ENCODE measurements at regions not wholly inside any gene's neighbourhood (a gene's known extent, or its start where the extent isn't known, plus 50 kb on each side); places are given as distances from the start of the nearest gene placed in this dataset.
"Not testable (repeated sequence)": the region's sequence is repeated elsewhere in the genome, so short reads cannot be mapped to it uniquely, and the experiment has no call there.

- no peak for DNase-seq
These were observed 51.3 kb upstream of the SUB1 start for GRCh38 chr5:32534041-32534440.

- peak; percentile 24 for DNase-seq
These were observed 53.4 kb upstream of the SUB1 start for GRCh38 chr5:32531885-32532520.

GRCh38 chr5:32527321-32527720 lies 58.0 kb upstream of the SUB1 start:
- DNase-seq, result not testable (repeated sequence)

- no peak for DNase-seq
These were observed 58.5 kb upstream of the SUB1 start for GRCh38 chr5:32526810-32527209.

GRCh38 chr5:32523625-32524024 lies 61.7 kb upstream of the SUB1 start:
- DNase-seq, result no peak

GRCh38 chr5:32522429-32523143 lies 62.8 kb upstream of the SUB1 start:
- DNase-seq, result no peak

- DNase-seq, result no peak
These were observed 63.9 kb upstream of the SUB1 start for GRCh38 chr5:32521481-32521880.

- no peak for DNase-seq
These were observed 64.4 kb upstream of the SUB1 start for GRCh38 chr5:32520972-32521371.

GRCh38 chr5:32520356-32520755 lies 65.0 kb upstream of the SUB1 start:
- no peak for DNase-seq

GRCh38 chr5:32519508-32519907 lies 65.8 kb upstream of the SUB1 start:
- DNase-seq, result no peak

GRCh38 chr5:32514806-32515205 lies 70.3 kb upstream of the ZFR start:
- DNase-seq, result no peak

GRCh38 chr5:32512926-32513325 lies 68.4 kb upstream of the ZFR start:
- no peak for DNase-seq

- DNase-seq, result no peak
These were observed 67.3 kb upstream of the ZFR start for GRCh38 chr5:32511776-32512374.

- no peak for DNase-seq
These were observed 66.3 kb upstream of the ZFR start for GRCh38 chr5:32510860-32511259.

GRCh38 chr5:32508806-32509805 lies 64.6 kb upstream of the ZFR start:
- no peak for DNase-seq

GRCh38 chr5:32507738-32508434 lies 63.3 kb upstream of the ZFR start:
- no peak for DNase-seq

- DNase-seq, result no peak
These were observed 62.3 kb upstream of the ZFR start for GRCh38 chr5:32506799-32507198.

- DNase-seq, result no peak
These were observed 61.7 kb upstream of the ZFR start for GRCh38 chr5:32506201-32506661.

- no peak for DNase-seq
These were observed 61.2 kb upstream of the ZFR start for GRCh38 chr5:32505756-32506155.

- DNase-seq, result no peak
These were observed 60.6 kb upstream of the ZFR start for GRCh38 chr5:32504989-32505596.

GRCh38 chr5:32504329-32504988 lies 59.9 kb upstream of the ZFR start:
- no peak for DNase-seq
